ENCODE measurements at regions not wholly inside any gene's neighbourhood (a gene's known extent, or its start where the extent isn't known, plus 50 kb on each side); places are given as distances from the start of the nearest gene placed in this dataset.
"Not testable (repeated sequence)": the region's sequence is repeated elsewhere in the genome, so short reads cannot be mapped to it uniquely, and the experiment has no call there.

GRCh38 chr5:158499892-158500418 lies 599.8 kb downstream of the EBF1 start:
- Histone ChIP-seq H3K27me3 (ENCODE audit: control insufficient read depth, insufficient read depth, low read length) (no peaks in the 10 kb centered on the region), H3K36me3 (ENCODE audit: control insufficient read depth, insufficient read depth, low read length) (no peaks in the 10 kb centered on the region), H3K4me3 (ENCODE audit: low read depth, low read length) (no peak overlapping the region)
- DNase-seq (ENCODE audit: low read depth): no peak
- TF ChIP-seq CTCF (IDR thresholded peaks at IDR 0.05; ENCODE audit: insufficient read depth, low read length, poor library complexity, severe bottlenecking): no peak

- Histone ChIP-seq H3K36me3 (ENCODE audit: control insufficient read depth, insufficient read depth, low read length) (no peaks in the 10 kb centered on the region), H3K27me3 (ENCODE audit: control insufficient read depth, insufficient read depth, low read length) (no peaks in the 10 kb centered on the region), H3K4me3 (ENCODE audit: low read depth, low read length) (no peak overlapping the region)
- no peak for TF ChIP-seq CTCF (IDR thresholded peaks at IDR 0.05; ENCODE audit: insufficient read depth, low read length, poor library complexity, severe bottlenecking)
- no peak for DNase-seq (ENCODE audit: low read depth)
Observed at GRCh38 chr5:158499075-158499891, 600.4 kb downstream of the EBF1 start.

DNA sequence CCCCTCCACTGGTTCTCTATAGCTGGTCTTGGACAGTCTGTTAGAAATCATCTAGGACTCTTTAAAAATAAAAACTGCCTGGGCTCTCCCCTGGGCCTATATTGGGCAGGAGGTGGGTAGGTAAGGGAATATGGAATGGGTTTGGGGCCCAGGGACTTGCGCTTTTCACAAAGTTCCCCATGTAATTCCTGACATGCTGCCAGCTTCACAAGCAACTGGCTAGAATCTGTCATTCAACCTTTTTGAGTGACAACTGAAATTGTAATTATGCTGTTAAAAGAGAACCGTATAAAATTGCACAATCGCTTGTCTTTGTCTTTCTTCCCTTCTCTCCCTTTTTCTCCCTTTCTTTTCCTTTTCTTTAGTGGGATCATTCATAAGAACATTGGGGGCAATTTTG lies 603.1 kb downstream of the EBF1 start:
- Histone ChIP-seq H3K4me3 (ENCODE audit: low read depth, low read length) (no peak overlapping the region), H3K27me3 (ENCODE audit: control insufficient read depth, insufficient read depth, low read length) (no peaks in the 10 kb centered on the region), H3K36me3 (ENCODE audit: control insufficient read depth, insufficient read depth, low read length) (no peaks in the 10 kb centered on the region)
- no peak for DNase-seq (ENCODE audit: low read depth)
- no peak for TF ChIP-seq CTCF (IDR thresholded peaks at IDR 0.05; ENCODE audit: insufficient read depth, low read length, poor library complexity, severe bottlenecking)

DNA sequence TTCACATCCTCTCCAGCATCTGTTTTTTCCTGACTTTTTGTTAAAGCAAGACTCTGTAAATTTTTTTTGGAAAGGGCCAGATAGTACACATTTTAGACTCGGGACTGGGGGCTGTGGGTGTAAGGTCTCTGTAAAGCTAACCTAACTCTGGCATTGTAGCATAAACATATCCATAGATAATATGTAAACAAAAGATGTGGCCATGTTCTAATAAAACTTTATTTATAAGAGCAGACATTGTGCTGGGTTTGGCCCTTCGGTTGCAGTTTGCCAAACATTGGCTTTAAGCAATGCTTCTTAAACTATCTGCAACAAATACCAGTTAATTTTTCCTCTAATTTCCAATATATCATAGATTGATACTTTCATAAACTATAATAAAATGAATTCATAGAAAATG lies 605.2 kb downstream of the EBF1 start:
- Histone ChIP-seq H3K4me3 (ENCODE audit: low read depth, low read length) (no peak overlapping the region), H3K36me3 (ENCODE audit: control insufficient read depth, insufficient read depth, low read length) (no peaks in the 10 kb centered on the region), H3K27me3 (ENCODE audit: control insufficient read depth, insufficient read depth, low read length) (no peaks in the 10 kb centered on the region)
- no peak for DNase-seq (ENCODE audit: low read depth)
- TF ChIP-seq CTCF (IDR thresholded peaks at IDR 0.05; ENCODE audit: insufficient read depth, low read length, poor library complexity, severe bottlenecking): no peak

DNA sequence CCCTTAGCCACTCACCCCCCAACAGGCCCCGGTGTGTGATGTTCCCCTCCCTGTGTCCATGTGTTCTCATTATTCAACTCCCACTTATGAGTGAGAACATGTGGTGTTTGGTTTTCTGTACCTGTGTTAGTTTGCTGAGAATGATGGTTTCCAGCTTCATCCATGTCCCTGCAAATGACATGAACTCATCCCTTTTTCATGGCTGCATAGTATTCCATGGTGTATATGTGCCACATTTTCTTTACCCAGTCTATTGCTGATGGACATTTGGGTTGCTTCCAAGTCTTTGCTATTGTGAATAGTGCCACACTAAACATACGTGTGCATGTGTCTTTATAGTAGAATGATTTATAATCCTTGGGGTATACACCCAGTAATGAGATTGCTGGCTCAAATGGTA lies 605.7 kb downstream of the EBF1 start:
- DNase-seq (ENCODE audit: low read depth); H3K4me3 ChIP-seq (ENCODE audit: low read depth, low read length); H3K27me3 ChIP-seq (ENCODE audit: control insufficient read depth, insufficient read depth, low read length); H3K36me3 ChIP-seq (ENCODE audit: control insufficient read depth, insufficient read depth, low read length): not testable (repeated sequence)

- H3K27me3 ChIP-seq (ENCODE audit: control insufficient read depth, insufficient read depth, low read length): no peaks in the 10 kb centered on the region
- H3K36me3 ChIP-seq (ENCODE audit: control insufficient read depth, insufficient read depth, low read length): no peaks in the 10 kb centered on the region
- H3K4me3 ChIP-seq (ENCODE audit: low read depth, low read length): no peak overlapping the region
- no peak for DNase-seq (ENCODE audit: low read depth)
- TF ChIP-seq CTCF (IDR thresholded peaks at IDR 0.05; ENCODE audit: insufficient read depth, low read length, poor library complexity, severe bottlenecking): no peak
Observed at GRCh38 chr5:158492841-158493242, 606.9 kb downstream of the EBF1 start.
